ENCODE measurements at regions not wholly inside any gene's neighbourhood (a gene's known extent, or its start where the extent isn't known, plus 50 kb on each side); places are given as distances from the start of the nearest gene placed in this dataset.

DNA sequence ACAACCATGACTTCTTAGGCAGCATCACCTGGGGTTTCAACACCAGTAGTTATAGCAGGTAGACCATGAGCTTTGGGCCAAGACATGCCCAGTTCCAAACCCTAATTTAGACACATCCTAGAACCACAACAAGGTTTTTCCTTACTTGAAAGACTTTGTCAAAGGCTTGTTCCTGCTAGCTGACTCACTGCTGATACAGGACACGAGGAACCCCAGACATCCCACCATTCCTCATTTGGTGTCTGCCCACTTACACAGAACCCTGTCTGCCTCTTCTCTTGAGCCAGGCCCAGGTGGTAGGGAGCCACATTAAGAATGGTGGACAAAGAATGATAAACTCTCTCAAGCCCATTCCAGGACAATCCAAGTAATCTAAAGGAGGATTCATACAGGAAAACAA, 109.0 kb downstream of the CCDC71L start:
- H3K27ac ChIP-seq: no peak overlapping the region
- 88 to 100% (median 90%) methylated on average over 1 of the region's 1 CpG for WGBS, 3 donors

DNA sequence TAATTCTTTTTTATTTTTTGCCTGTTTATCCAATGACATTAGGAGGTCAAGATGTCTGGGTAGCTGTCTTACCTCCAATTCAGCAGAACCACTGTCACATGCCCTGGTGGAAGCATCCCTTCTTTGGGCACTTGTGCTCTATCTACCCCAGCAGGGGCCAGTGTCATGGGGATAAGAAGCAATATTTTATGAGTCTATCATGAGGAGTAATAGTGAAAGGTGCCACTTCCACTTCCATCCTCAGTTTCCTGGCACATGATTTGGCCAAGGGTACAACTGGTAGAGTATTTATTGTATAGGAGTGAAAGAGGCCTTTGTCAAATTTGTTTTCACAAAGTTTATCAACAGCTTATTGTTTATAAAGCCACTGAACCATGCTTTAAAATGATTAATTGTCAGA, 112.5 kb downstream of the CCDC71L start:
- H3K9me3 ChIP-seq: no peaks in the 10 kb centered on the region
- no peak overlapping the region for H3K4me3 ChIP-seq
- DNase-seq: no peak
- no peak for ATAC-seq
- no peak overlapping the region for H3K27ac ChIP-seq
- H3K4me1 ChIP-seq: no peaks in the 10 kb centered on the region
- H3K36me3 ChIP-seq (ENCODE audit: insufficient read depth in 1 of 2, low read depth in 1 of 2): no peaks in the 10 kb centered on the region
- TF ChIP-seq, protein P1, sequence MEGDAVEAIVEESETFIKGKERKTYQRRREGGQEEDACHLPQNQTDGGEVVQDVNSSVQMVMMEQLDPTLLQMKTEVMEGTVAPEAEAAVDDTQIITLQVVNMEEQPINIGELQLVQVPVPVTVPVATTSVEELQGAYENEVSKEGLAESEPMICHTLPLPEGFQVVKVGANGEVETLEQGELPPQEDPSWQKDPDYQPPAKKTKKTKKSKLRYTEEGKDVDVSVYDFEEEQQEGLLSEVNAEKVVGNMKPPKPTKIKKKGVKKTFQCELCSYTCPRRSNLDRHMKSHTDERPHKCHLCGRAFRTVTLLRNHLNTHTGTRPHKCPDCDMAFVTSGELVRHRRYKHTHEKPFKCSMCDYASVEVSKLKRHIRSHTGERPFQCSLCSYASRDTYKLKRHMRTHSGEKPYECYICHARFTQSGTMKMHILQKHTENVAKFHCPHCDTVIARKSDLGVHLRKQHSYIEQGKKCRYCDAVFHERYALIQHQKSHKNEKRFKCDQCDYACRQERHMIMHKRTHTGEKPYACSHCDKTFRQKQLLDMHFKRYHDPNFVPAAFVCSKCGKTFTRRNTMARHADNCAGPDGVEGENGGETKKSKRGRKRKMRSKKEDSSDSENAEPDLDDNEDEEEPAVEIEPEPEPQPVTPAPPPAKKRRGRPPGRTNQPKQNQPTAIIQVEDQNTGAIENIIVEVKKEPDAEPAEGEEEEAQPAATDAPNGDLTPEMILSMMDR (IDR thresholded peaks at IDR 0.05): no peak
- intact Hi-C loops (cut with DNase I): no loop called here
- H3K27me3 ChIP-seq (ENCODE audit: insufficient read depth in 3 of 3, low read length in 2 of 3): no peaks in the 10 kb centered on the region

More for the DNA sequence above, 109.0 kb downstream of the CCDC71L start:
- ATAC-seq (no peak), DNase-seq (no peak)
- TF ChIP-seq, protein P1 (IDR thresholded peaks at IDR 0.05): no peak
- no peaks in the 10 kb centered on the region for H3K4me1 ChIP-seq
- no peaks in the 10 kb centered on the region for H3K27me3 ChIP-seq (ENCODE audit: insufficient read depth in 3 of 3, low read length in 2 of 3)
- no peaks in the 10 kb centered on the region for H3K36me3 ChIP-seq (ENCODE audit: insufficient read depth in 1 of 2, low read depth in 1 of 2)
- peaks cover 6% of the 10 kb centered on the region for H3K9me3 ChIP-seq
- intact Hi-C loops (cut with DNase I): no loop called here
- no peak overlapping the region for H3K4me3 ChIP-seq

DNA sequence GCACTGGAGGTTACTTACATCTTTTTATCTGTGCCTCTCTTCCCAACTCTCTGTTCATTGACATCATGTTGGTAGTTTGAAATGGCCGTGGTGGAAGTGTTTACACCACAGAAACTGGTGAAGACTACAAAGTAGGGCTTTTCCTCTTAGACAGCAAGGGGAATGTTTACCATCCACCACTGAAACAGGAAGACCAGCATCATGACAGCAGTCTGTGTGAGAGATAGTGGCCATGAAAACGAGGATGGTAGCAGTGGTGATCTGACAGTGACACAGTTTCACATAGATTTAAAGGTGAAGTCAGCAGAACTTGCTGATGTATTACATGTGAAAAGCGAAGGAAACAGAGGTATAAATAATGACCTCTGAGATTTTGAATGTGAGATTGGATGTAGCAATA, 115.7 kb downstream of the CCDC71L start:
- Histone ChIP-seq H3K4me3 (no peak overlapping the region), H3K9me3 (no peaks in the 10 kb centered on the region), H3K27me3 (ENCODE audit: insufficient read depth in 3 of 3, low read length in 2 of 3) (no peaks in the 10 kb centered on the region), H3K27ac (no peak overlapping the region), H3K4me1 (no peaks in the 10 kb centered on the region), H3K36me3 (ENCODE audit: insufficient read depth in 1 of 2, low read depth in 1 of 2) (no peaks in the 10 kb centered on the region)
- intact Hi-C loops (cut with DNase I): no loop called here
- TF ChIP-seq, protein P1 (IDR thresholded peaks at IDR 0.05): no peak
- 66 to 79% (median 72%) methylated on average over 3 of the region's 3 CpGs for WGBS, 3 donors
- ATAC-seq: no peak
- no peak for DNase-seq

DNA sequence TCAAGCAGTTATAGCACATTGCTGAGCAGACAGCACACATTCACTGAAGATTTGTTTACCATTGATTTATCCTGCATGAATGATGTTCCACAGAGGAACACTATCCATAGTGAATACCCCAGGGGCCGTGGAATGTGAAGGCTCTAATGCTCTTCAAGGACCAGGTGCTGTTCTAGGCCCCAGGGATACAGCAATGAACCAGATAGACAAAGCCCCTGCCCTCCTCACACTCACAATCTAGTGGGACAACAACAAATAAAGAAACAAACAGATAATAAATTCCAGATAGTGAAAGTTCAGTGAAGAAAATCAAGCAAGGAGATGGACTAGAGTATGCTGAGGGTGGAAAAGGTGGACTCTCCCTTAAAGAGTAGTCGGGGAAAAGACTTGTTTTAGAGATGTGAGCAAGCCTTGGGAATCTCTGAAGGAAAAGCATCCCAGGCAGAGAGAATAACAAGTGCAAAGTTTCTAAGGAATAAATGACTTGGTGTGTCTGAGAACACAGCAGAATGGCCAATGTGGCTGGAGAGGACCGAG, 117.7 kb downstream of the CCDC71L start:
- no peak overlapping the region for H3K4me3 ChIP-seq
- intact Hi-C loops (cut with DNase I): loop anchor here in 1 of 2 donors (2.0 to 5.0 kb wide), 2 partner anchors 114 to 194 kb away; no protein-coding TSS in a partner anchor
- 76 to 84% (median 77%) methylated on average over 3 of the region's 3 CpGs for WGBS, 3 donors
- ATAC-seq (no peak), DNase-seq (no peak)
- no peaks in the 10 kb centered on the region for H3K36me3 ChIP-seq (ENCODE audit: insufficient read depth in 1 of 2, low read depth in 1 of 2)
- TF ChIP-seq, protein P1 (IDR thresholded peaks at IDR 0.05): no peak
- H3K27ac ChIP-seq: no peak overlapping the region
- H3K4me1 ChIP-seq: no peaks in the 10 kb centered on the region
- H3K27me3 ChIP-seq (ENCODE audit: insufficient read depth in 3 of 3, low read length in 2 of 3): no peaks in the 10 kb centered on the region
- no peaks in the 10 kb centered on the region for H3K9me3 ChIP-seq
